SK-N-SH (cell line): ENCODE measurements at regions not wholly inside any gene's neighbourhood (a gene's known extent, or its start where the extent isn't known, plus 50 kb on each side); places are given as distances from the start of the nearest gene placed in this dataset.

Source experiments
- CTCF ChIP-seq: fragments of 200-600 bp; sonication (generic); IDR thresholded peaks from 2 replicates; pipeline ENCODE4 v1.6.1; 2017; ENCODE audit warnings: antibody characterized with exemption, mild to moderate bottlenecking, moderate library complexity
- FOXJ3 ChIP-seq: sonication (generic); formaldehyde crosslinking; IDR thresholded peaks from 2 replicates; pipeline ENCODE4 v1.5.1; 2020; ENCODE audit warnings: mild to moderate bottlenecking, missing genetic modification reagents
- FOXM1 ChIP-seq: IDR thresholded peaks from 2 replicates; pipeline ENCODE4 v1.4.0; 2012; ENCODE audit warnings: low read depth, mild to moderate bottlenecking
- GABPA ChIP-seq: IDR thresholded peaks from 2 replicates; pipeline ENCODE4 v1.4.0; 2012; ENCODE audit warnings: low read depth, mild to moderate bottlenecking
- GATA2 ChIP-seq: sonication (generic); formaldehyde crosslinking; IDR thresholded peaks from 2 replicates; pipeline ENCODE4 v1.5.0; 2020; ENCODE audit warnings: mild to moderate bottlenecking, missing genetic modification reagents
- MAX ChIP-seq: IDR thresholded peaks from 2 replicates; pipeline ENCODE4 v1.4.0; 2012; ENCODE audit warnings: low read depth
- POLR2AphosphoS5 ChIP-seq: IDR thresholded peaks from 2 replicates; pipeline ENCODE4 v1.6.1; 2012; ENCODE audit warnings: low read depth, low read length
- REST ChIP-seq: IDR thresholded peaks from 2 replicates; pipeline ENCODE4 v1.6.1; 2012; ENCODE audit warnings: mild to moderate bottlenecking, low read depth, low read length, moderate library complexity
- RFX5 ChIP-seq: IDR thresholded peaks from 2 replicates; pipeline ENCODE4 v1.6.1; 2012; ENCODE audit warnings: mild to moderate bottlenecking, improper control_type of control experiment, low read length
- RXRA ChIP-seq: IDR thresholded peaks from 2 replicates; pipeline ENCODE4 v1.4.0; 2012; ENCODE audit warnings: low read depth, mild to moderate bottlenecking, borderline replicate concordance
- SIN3A ChIP-seq: IDR thresholded peaks from 2 replicates; pipeline ENCODE4 v1.6.1; 2012; ENCODE audit warnings: low read depth, mild to moderate bottlenecking, low read length, moderate library complexity, borderline replicate concordance
- TEAD4 ChIP-seq: IDR thresholded peaks from 2 replicates; pipeline ENCODE4 v1.4.0; 2012; ENCODE audit warnings: mild to moderate bottlenecking, borderline replicate concordance; ENCODE audit not compliant: insufficient read depth
- USF1 ChIP-seq: IDR thresholded peaks from 2 replicates; pipeline ENCODE4 v1.4.0; 2012; ENCODE audit warnings: low read depth, borderline replicate concordance

- TF ChIP-seq RFX5 (no peak), MAX (no peak), RXRA (no peak), CTCF (no peak), SIN3A (no peak), POLR2AphosphoS5 (no peak), USF1 (no peak), TEAD4 (no peak), FOXM1 (no peak), REST (no peak), FOXJ3 (no peak), GABPA (no peak), GATA2 (CRISPR knock-in tag) (no peak)
Measured at GRCh38 chr10:44462338-44462914, 77.5 kb upstream of the CXCL12 start.
